Stimulated activated CD8-positive, alpha-beta memory T cell treated with anti-CD3 and anti-CD28 coated beads, Interleukin-4, amount 100 ng/mL, for 4 hours (primary cell): ENCODE measurements at regions not wholly inside any gene's neighbourhood (a gene's known extent, or its start where the extent isn't known, plus 50 kb on each side); places are given as distances from the start of the nearest gene placed in this dataset.

Source experiments
- DNase-seq, 2 donors: peaks; one replicate each; pipeline ENCODE4 v3.0.0-alpha.2; 2020; ENCODE audit warnings: low read depth in 2 of 2, low spot score in 1 of 2

DNA sequence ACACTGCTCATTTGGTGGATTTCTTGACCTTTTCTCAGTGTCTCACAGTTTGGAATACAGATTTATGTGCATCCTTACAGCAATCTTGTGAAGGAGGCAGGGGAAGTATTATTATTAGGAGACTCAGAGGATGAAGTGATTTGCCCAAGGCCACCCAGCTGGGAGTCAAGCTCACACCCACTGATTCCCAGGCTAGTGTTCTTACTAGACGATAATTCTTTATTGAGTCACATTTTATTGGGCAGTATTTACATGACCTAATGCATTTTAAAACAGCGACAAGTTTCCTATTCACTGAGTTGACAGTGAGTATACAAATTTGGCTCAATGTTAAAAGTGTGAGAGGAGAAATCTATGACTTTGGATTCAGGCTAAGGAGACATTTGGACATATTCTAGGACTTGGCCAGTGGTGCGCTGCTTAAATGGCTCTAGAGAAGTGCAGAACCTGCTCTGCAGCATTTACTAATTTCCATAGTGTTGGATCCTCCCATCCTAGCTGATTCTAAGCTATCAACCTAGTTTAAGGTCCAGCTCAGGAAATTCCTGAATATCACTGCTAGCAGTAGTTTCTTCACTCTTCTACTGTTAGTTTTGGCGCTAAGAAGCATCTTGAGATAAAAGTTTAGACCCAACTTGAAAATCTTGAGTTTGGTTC is 199.3 kb downstream of the MTX2 start:
- no peak for DNase-seq

DNA sequence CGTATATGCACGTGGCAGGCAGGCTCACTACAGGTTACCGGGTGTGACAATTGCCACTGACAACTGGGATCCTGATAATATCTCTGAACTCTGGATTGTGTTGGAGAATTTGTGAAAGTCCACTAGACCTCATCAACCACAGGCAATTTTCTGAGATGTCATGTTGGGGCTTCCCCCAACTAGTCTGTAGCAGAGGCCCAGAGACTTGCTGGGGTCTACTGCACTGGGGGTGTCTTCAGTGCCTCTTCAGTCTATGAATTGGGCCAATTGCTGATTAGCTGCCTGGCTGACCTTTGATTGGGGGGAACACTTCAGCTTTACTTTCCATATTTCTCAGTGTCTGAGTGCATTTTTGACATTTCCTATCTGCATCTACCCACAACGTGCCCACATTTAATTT is 201.5 kb downstream of the MTX2 start:
- no peak for DNase-seq

DNA sequence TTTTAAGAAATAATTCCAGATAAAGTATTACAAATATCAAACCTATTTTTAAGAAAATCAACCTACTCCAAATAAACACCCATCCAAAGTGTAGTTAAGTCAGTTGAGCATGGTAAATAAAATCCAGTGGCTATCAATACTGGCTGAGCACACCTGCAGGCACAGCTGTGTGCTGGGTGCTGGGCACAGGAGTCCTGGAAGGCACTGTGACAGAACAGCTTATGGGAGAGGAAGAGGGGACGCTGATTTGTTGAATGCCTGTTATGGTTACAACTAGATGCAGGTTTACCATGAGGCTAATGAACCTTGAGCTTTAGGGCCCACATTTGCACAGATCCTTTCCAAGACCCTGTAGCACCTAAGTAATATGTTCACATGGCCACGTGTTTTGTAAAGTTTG is 202.7 kb downstream of the MTX2 start:
- no peak for DNase-seq

DNA sequence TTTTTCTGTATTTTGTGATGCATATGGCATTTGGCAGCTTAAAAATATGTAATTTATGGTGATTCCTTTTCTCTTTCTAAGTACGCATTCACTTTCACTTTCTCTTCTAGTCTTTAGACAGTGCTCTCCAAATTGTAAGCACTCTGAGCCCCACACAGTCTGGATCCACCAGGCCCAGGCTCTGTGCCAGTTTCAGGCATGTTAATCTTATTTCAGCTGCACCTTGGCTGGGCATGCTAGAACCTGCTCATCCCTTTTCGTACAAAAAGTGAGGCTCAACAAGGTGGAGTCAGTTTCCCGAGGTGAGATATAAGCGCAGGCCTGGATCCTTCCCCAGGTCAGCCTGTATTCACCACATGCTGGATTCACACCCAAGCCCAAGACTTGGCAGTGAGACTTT is 203.9 kb downstream of the MTX2 start:
- DNase-seq = no peak

DNA sequence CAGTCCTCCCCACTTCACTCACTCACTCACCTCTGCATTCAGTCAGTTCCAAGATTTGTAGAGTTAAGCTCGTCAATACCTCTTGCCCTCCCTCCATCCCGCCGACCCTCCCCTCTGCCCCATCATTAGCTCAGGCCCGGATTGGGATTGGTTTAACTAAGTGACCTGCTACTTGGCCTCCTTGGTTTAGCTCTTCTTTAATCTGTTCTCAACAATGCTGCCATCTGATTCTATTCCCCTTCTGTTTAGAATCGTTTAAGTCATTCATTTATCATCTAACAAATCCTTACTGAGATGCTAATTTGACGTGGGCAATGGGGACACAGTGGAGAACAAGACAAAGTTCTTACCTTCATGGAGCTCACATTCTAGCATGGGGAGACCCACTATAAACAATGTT is 204.6 kb downstream of the MTX2 start:
- no peak for DNase-seq

DNA sequence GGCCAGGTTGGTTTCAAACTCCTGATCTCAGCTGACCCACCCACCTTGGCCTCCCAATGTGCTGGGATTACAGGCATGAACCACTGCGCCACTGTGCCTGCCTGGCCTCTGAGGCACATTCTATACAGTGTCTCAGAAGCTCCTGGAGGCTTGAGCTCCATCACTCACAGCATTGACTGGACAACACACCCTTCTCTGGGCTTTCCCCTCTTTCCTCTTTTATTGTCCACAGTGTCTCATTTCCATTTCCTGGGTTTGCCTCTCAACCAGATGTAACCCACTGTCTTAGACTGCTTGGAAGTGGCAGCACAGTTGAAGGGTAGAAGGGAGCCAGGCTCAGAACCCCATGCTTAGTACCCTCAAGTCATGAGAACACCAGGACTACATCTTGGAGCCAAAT is 208.1 kb downstream of the MTX2 start:
- no peak for DNase-seq

DNA sequence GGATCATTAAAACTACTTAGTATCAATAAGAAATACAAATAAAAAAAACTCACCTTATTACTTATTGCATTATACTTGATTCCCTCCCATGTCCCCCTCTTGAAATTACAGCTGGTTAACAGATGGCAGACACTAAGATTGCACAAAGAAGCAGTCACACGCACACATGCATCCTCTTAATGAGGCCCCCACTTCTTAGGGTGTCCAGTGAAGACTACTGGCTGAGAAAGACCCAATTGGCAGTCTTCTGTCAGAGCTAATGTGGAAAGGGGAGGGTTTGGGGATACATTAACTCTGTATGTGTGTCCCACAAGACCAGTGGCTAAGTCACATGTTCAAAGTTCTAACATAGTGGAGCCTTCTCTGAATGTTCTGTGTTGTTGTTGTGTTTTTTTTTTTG is 210.7 kb downstream of the MTX2 start:
- no peak for DNase-seq

DNA sequence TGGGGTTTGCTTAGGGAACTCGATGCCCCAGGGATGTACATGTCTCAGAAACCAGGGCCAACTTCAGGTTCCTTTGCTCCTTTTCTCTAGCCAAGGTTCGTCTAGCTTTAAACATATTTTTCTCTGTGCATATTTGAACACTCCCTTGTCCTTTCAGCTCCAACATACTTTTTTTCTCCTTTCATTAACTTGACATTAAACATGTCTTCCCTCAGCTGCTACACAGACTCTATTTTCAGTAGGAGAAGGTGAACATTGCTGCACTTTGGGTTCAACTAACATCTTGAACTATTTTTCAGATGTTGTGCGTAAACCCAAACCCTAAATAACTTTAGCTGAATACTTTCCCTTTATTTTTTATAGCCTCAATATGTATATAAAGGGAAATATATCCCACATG is 212.9 kb downstream of the MTX2 start:
- no peak for DNase-seq

DNA sequence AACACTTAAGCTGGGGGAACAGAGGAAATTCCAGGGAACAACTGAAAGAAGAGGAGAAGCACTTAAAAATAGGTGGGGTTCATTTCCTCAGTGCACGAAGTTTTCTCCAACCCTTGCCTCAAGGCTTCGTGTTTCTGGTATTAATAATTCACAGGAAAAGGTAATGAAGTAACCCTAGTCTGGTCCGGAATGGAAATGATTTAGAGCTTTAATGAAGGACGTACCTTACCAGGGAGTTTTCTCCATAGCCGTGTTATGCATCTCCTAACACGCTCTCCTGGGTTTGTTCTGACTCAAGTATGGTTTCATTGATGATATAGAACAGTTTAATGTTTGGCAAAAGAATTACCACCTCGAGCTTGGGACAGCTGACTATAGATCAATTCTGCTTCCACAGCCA is 214.2 kb downstream of the MTX2 start:
- no peak for DNase-seq

DNA sequence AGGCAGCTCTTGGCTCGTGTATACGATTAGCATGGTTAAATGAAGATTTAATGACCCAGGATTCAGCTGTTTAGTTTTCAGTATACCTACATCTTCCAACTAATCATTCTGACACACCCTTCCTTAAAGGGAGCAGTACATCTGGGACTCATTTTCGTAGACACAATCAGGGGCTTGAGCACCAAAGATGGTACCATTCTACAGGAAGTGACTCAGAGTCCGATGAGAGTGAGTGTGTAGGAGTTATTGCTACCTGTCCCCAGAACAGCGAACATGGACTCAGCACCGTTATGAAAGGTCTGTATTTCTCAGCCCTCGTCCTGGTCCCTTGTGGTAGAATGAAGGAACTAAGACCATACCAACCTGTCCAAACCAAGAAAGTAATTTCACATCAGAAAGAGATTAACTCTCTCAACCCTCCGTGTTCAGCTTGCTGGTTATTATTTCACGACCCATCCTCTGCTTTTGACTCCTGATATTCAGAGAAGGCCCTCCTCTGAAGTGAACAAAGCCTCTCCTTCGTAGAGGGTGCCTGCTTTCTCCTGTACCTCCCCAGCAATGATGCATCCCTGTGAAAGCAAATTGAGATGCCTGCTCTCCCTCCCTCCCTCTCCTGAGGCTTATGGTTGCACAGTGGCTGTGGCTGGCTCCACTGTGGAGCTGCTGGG is 214.8 kb downstream of the MTX2 start:
- DNase-seq = no peak

DNA sequence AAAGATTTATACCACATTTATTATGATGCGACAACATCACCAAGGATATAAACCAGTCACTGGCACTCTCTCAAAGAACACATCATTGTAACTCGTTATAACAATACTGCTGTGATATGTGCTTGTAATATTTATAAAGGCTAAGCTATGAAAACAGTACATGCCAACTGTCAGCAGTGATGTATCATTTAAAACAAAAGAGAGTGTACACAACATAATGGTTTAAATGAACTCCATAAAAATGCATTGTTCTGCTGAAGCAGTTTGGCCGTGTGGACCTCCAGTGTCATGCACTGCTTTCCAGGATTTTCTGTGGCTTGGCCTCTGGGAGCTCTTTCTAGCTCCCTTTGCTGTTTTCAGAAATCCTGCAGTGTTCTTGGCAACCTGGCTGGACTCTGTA is 215.6 kb downstream of the MTX2 start:
- DNase-seq = no peak

DNA sequence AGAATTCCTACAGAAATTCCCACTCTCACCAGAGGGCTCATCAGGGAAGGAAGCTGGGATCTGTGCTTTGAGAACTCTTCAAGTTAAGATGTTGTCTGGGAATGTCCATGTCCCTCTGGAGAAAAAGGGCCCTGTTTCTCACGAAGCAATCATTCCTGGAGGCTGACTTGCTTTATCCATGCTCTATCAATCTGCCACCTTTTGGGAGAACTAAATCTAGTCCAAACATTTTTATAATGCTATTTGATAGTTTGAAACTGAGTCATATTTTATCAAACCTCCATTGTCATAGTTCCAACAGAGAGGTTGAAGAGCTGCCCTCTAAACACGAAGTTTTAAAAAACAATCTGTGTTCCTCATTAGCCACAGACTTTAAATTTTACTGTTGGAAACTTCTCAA is 219.2 kb downstream of the MTX2 start:
- no peak for DNase-seq

DNA sequence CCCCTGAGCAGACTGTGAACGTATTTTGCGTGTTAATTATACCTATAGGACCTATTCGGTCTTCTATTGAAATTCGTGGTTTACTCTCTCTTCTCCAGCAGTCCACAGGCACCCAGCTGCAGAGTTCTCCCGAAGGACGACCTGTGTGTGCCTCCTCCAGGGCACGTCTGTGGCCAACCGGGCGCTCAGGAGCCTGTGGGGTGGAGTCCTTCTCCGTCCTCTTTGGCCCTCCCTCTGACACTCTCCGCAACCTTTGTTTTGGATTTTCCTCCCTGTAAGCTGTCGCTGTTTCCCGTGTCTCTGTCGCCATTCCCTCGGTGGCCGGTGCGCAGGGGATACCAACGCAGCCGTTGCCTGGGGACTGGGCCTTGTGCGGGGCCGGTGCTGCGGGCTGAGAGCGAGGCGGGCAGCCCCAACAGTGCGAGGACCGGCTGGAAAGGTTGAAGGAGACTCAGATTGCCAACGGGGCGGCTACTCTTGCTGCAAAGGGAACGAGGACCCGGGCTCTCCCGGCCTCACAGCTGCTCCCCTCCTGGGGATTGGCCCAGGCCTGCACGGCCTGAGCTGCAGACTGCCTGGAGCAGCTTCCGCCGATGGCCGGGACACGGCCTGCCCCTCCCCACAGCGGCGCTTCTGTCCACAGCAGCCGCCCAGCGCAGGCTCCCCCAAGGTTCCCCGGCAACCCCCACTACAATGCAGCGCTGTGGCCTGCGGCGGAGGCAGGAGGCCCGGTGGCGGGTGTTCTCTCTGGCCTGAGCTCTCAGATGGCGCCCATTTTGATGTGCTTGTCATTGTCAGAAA is 221.0 kb downstream of the MTX2 start:
- no peak for DNase-seq

DNA sequence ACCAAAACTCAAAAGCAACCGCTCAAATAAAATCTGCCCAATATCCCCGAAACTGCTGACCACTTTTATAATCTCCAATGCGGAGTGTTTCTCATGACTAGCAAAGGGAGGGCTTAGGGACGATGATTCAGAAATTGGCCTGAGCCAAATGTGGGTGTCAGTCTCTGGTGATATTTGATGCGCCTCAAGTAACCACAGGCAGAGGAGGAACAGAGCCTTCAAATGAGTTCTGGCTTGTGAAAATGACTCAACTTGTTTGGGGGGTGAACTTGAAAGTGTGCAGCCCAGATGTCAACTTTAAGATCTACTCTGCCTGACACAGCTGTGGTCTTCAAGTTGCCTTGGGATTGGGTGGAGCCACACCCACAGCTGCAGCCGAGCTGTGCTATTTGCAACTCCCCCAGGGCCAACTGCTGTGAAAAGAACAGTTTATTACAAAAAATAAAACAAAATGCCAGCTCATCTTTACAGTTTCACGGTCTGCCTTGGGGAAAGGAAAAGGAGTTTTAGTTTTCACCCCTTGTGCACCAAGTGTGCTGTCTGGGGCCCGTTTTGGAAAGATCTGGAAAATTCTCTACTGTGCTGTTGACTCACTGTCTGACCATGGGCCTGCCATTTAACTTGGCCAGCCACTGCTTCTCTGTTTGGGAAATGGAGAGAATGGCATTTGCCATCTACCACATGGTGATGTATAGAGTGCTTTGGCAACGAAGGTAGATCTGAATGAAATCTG is 222.1 kb downstream of the MTX2 start:
- peak in 1 of 2 donors; percentile 4 for DNase-seq

DNA sequence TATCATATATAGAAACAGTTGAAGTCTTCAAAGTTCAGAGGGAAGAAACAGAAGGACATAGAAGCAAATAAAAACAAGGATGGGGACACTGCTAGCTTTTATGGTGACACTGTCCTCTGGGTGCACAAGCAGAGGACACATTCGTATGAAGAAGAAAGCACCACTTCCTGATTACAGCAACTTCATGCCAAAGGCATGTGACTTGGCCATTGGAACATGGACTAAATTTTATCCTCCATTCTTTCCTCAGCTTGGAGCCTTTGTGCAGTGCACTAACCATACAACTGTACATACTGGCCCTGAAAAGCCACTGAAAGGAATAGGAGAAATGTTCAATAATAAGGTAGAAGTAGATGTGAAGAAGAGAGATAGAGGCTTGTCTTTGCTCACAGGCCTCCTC is 223.3 kb downstream of the MTX2 start:
- no peak for DNase-seq

DNA sequence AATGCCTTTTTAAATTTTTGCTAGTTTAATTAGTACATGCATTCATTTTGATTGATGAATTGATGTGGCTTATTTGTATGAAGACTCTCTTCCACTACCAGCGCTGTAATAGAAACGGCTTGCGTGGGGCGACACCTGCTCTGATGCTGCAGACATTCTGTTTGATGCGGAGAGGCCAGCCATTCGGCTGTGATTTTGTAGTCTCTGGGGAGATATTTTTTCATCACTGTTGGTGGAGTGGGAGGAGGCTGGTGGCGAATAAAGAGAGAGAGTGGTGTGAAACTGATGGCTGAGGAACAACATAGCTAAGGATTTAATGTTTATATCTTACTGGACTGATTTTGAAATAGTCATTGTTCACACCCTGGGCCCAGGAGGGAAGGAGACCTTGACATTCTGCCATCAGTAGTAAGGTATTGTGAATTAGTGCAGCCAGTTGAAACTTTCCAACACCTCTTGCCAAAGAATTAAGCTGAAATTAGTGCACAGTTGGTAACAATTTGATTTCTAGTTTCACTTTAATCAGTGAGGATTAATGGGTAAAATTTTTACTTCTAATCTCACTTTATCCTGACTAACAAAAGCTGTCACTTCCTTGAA is 224.1 kb downstream of the MTX2 start:
- no peak for DNase-seq

DNA sequence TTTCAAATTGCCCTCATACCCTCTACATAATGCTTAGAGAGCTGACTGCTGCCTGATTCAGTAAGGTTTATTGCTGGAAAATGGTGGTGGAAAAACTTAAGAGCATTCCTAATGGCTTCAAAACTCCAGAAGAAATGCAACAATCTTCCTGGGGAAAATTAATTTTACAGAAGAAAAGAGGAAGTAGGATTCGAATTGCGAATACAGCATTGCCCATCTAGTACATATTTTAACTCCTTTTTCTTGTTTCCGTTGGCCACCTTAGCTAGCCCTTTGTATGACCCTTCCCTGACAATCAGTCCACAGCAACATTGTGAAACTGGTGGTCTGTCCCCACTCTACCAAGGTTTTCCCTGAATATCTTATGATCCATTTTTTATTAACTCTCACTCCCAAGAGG is 224.7 kb downstream of the MTX2 start:
- DNase-seq = no peak

DNA sequence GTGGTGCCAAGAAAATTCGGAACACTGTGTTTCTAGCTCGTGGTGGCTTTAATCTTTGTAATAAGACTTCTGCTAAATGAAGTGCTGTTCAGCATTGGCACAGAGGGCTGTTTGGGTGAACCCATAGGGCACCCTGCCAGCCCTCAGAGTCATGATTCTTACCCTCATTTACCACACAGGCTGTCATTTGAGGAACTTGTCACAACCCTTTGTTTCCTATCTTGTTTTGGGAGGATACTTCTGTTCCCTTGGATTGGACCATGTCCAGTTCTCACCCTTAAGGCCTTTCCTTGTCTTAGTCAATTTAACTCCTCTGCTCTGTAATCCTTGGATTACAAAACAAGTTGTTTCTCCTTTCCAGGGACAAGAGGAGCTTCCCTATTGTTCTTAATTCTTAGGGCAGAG is 225.7 kb downstream of the MTX2 start:
- DNase-seq = no peak

DNA sequence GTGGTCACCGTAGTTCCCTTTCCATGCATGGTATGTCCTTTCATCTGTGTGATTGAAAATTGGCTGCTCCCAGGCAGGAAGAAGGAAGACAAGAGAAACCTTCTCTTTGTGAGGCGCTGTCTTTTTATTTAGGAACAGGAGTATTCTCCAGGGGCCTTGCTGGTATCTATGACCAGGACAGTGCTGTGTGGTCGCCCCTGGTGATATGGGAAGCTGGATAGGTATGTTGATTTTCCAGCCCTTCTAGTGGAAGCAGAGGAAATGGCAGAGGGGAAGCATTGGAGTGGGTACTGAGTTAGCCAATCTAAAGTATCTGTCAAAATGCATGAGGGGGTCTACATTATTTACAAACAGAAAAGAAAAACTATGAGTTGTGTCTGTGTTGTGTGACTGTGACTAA is 226.6 kb downstream of the MTX2 start:
- DNase-seq = no peak

DNA sequence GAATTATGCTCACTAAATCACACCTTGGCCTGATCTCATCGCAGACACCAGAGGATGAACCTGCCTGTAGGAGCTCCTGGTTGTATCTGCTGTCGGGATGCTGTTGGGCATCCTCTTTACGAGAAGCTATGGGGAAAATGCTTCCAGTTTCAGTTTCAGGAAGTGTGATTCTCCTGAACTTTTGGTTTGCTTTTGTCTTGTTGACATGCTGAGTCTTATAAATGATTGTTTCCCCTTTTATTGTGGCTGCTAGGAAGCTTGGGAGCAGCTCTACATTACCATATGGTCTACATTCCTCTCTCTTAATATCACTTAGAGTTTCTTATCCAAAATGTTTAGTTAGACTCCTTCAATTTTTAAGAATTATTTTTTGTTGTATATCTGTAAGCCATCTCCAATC is 227.5 kb downstream of the MTX2 start:
- DNase-seq = no peak

DNA sequence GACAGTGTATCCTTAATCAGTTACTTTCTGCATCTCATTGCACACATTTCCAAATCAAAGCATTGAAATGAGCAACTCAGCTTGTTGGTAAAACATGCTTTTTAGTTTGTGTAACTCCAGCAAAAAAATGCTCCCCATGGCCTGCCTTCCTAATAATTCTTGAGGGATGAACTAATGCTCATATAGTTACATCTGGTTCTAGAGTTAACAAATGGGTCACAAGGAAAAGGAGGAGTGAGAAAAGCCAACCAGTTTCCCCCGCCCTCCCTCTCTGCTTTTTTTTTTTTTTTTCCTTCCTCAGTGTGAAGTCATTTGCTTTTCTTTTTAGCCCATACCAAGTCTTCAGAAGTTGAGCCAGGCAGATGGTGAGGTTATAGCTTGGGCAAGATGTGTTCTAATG is 231.7 kb downstream of the MTX2 start:
- DNase-seq = no peak
